ENCODE measurements at regions not wholly inside any gene's neighbourhood (a gene's known extent, or its start where the extent isn't known, plus 50 kb on each side); places are given as distances from the start of the nearest gene placed in this dataset.
A peak's percentile ranks its signal among the peaks of the same experiment; 100 is the strongest.

- ATAC-seq (no peak), DNase-seq (no peak)
- intact Hi-C loops (cut with DNase I, micrococcal nuclease): no loop called here
These were observed 201.1 kb upstream of the ADAMTS9 start for GRCh38 chr3:64888840-64889392.

DNA sequence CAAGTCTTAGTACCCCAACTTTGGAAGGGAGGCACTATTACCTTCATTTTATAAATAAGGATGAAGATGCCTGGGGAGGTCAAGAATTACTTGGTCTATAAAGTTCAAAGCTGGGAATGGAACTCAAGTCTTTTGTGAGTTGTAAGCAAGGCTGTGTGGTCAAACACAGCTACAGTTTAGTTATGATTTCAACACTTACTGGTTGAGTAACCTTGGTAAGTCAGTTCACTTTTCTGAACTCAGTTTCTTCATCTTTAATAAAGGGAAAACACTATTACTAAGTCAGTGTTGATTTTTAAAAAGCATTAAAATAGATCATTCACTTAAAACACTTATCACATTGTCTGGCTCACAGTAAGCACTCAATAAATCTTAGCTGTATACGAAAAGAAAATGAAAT, 200.4 kb upstream of the ADAMTS9 start:
- no peak for ATAC-seq
- intact Hi-C loops (cut with DNase I, micrococcal nuclease): no loop called here
- DNase-seq: no peak

DNA sequence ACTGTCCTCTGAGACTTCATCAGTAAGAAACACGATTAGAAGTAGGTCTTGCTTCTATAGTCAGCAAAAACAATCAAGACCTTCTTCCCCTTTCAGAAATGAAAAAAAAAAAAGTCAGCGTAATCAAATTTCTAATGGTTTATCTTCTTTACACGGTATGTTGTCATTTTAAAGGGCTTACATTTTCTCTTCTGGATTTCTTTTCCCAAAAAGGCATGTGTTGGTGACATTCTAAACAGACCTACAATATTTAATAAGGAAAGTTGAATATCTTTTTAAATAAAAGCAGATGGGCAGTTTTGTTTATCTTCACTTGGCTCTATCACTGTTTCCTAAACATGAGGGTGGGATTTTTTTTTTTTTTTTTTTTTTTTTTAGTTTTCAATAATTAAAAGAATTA, 197.3 kb upstream of the ADAMTS9 start:
- DNase-seq (no peak), ATAC-seq (no peak)
- intact Hi-C loops (cut with DNase I, micrococcal nuclease): no loop called here

GRCh38 chr3:64884536-64884935, 196.7 kb upstream of the ADAMTS9 start:
- intact Hi-C loops (cut with DNase I, micrococcal nuclease): no loop called here
- DNase-seq: no peak
- no peak for ATAC-seq

DNA sequence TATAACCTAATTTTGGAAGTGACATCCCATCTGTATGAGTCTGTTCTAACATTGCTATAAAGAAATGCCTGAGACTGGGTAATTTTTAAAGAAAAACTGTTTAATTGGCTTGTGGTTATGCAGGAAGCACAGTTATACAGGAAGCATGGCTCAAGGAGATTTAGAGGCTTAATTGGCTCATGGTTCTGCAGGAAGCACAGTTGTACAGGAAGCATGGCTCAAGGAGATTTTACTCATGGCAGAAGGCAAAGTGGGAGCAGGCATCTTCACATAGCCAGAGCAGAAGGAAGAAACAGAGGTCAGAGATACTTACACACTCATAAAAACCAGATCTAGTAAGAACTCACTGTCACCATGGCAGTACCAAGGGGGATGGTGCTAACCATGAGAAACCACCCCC, 193.1 kb upstream of the ADAMTS9 start:
- DNase-seq (no peak), ATAC-seq (no peak)
- intact Hi-C loops (cut with DNase I, micrococcal nuclease): no loop called here

- intact Hi-C loops (cut with DNase I, micrococcal nuclease): no loop called here
- ATAC-seq (no peak), DNase-seq (no peak)
These were observed 190.6 kb upstream of the ADAMTS9 start for GRCh38 chr3:64878362-64878761.

- no peak for DNase-seq
- intact Hi-C loops (cut with DNase I, micrococcal nuclease): no loop called here
- no peak for ATAC-seq
These were observed 185.6 kb upstream of the ADAMTS9 start for GRCh38 chr3:64873400-64873799.

- intact Hi-C loops (cut with DNase I, micrococcal nuclease): no loop called here
- ATAC-seq: no peak
- no peak for DNase-seq
These were observed 184.5 kb upstream of the ADAMTS9 start for GRCh38 chr3:64872345-64872744.

DNA sequence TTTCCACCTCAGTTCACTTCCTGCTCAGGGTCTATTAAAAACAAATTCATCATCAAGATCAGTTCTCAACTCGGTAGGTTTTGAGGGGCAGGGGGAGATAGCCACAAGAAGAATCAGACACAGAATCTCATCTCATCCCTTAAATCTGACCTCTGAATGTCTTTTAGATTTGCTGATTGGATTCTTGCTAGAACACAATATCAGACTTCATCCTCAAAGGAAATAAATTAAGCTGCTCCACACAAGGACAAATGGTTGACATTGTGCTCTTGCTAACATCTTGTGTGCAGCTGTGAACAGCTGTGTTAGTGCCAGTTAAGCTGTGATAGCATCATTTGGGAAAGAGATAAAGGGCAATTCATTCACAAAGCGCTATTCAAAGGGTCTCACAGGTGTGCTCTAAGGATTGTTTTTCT, 184.0 kb upstream of the ADAMTS9 start:
- DNase-seq (no peak), ATAC-seq (no peak)
- intact Hi-C loops (cut with DNase I, micrococcal nuclease): no loop called here

- intact Hi-C loops (cut with DNase I, micrococcal nuclease): no loop called here
- DNase-seq (no peak), ATAC-seq (no peak)
These were observed 183.3 kb upstream of the ADAMTS9 start for GRCh38 chr3:64870876-64871646.

GRCh38 chr3:64867224-64867623, 179.4 kb upstream of the ADAMTS9 start:
- DNase-seq: peak; percentile 5 to 43

DNA sequence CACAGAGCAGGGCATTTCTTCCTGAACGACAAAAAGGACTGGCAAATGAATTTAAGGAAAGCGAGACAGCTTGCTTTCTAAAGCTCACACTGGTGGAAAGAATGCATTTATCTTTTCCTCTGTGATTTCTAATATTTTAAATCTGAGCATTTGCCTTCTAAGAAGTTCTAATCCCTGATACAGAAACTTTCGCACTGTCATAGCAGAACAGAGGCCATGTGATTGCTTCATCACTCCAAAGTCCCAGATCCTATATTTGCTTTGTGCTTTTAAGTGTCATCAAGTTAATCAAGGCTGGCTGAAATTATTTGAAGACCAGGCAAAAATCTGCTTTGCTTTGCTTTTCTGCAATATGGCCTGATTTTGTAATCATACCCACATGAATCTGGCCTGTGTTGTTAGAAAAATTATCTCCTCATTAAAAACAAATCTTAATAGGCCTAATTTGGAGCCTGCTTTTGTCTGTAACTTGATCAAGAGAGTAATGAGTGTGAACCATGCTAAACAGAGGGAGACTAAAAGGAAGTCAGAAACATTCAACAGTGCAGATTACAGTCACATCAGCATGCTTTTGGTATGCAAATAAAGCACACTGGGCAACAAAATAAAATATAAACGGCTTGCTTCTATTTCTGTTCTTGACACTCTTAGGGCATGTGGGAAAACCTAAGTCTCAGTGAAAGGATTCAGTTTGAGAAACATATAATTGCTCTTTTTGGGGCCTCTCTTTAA, 178.2 kb upstream of the ADAMTS9 start:
- ATAC-seq (no peak), DNase-seq (no peak)
- intact Hi-C loops (cut with DNase I, micrococcal nuclease): no loop called here

More at GRCh38 chr3:64867224-64867623, 179.4 kb upstream of the ADAMTS9 start:
- peak; percentile 98 for ATAC-seq
- intact Hi-C loops (cut with DNase I, micrococcal nuclease): no loop called here

GRCh38 chr3:64863226-64864212, 175.7 kb upstream of the ADAMTS9 start:
- intact Hi-C loops (cut with DNase I, micrococcal nuclease): no loop called here
- no peak for DNase-seq
- ATAC-seq: no peak

- DNase-seq (no peak), ATAC-seq (no peak)
- intact Hi-C loops (cut with DNase I, micrococcal nuclease): no loop called here
These were observed 173.9 kb upstream of the ADAMTS9 start for GRCh38 chr3:64861684-64862083.

GRCh38 chr3:64860536-64860870, 172.7 kb upstream of the ADAMTS9 start:
- intact Hi-C loops (cut with DNase I, micrococcal nuclease): no loop called here
- ATAC-seq: no peak

DNA sequence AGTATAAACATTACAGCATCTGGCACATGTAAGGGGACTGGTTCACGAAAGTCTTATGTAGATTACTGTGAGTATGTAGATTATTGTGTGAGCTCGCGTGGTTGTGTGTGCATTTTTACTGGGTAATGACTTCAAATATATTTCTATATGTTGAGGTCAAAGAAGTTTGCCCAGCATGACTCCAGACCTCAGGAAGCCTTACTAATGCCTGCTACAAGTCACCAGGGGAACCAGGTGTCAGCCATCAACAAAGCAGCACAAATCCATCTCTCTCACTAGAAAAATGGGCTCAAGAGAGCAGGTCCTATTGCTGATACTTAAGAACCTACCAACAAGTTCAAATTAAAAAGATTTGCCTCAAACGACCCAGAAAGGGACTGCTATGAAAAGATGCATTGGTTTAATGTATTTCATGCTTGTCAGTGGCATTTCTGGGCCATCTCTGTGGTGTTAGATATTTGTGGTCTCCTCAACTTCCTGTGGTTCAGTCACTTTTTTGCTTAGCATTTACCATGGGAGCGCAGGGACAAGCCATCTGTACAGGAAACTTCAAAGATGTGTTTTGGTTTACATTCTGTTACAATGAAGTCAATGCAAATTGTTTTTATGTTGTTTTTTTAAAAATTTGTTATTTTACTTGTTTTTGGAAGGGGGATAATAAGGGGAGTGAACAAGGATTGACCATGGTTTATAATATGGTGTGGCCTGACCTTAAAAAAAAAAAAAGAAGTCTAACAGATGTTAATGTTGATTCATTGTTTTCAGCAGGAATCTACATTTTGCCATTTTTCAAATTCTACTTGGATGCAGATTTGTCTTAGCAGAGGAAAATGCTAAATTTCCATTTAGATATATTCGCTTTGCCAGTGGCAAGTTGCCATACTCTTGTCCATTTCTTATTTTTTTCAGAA, 172.1 kb upstream of the ADAMTS9 start:
- ATAC-seq (no peak), DNase-seq (no peak)
- intact Hi-C loops (cut with DNase I, micrococcal nuclease): no loop called here

More at GRCh38 chr3:64860536-64860870, 172.7 kb upstream of the ADAMTS9 start:
- no peak for DNase-seq

GRCh38 chr3:64856977-64857516, 169.2 kb upstream of the ADAMTS9 start:
- intact Hi-C loops (cut with DNase I, micrococcal nuclease): no loop called here
- no peak for ATAC-seq
- no peak for DNase-seq

GRCh38 chr3:64856106-64856505, 168.3 kb upstream of the ADAMTS9 start:
- intact Hi-C loops (cut with DNase I, micrococcal nuclease): no loop called here
- no peak for ATAC-seq
- DNase-seq: no peak
